ENCODE measurements at regions not wholly inside any gene's neighbourhood (a gene's known extent, or its start where the extent isn't known, plus 50 kb on each side); places are given as distances from the start of the nearest gene placed in this dataset.

DNA sequence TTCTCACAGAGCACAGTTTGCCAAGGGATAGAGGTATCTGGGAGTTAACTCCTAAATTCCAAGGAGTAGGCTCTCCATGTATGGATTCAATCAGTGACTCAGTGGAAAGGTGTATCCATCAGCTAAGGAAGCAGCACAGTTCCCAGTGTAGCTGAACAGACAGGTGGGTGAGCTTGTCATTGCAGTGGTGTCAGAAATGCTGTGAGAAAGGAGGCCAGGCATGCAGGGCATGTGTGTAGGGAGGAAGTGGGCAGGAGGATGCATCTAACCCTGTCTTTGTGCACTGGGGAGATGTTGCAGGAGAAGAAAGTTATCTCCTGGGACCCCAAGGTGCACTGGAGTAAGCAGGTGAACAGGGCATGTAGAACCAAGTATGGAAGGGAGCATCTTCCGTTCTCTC lies 539.0 kb downstream of the VRK1 start:
- H3K9me3 ChIP-seq (ENCODE audit: control insufficient read depth, low read length): no peaks in the 10 kb centered on the region
- H3K27me3 ChIP-seq (ENCODE audit: control insufficient read depth, insufficient read depth): no peaks in the 10 kb centered on the region
- no peaks in the 10 kb centered on the region for H3K4me1 ChIP-seq (ENCODE audit: control insufficient read depth, insufficient read depth, low read length)
- DNase-seq (no peak), ATAC-seq (no peak)
- 96% methylated on average over 1 of the region's 1 CpG for WGBS
- intact Hi-C loops (cut with DNase I): no loop called here
- no peak overlapping the region for H3K4me3 ChIP-seq (ENCODE audit: low read length)
- no peak overlapping the region for H3K27ac ChIP-seq (ENCODE audit: low read length)

DNA sequence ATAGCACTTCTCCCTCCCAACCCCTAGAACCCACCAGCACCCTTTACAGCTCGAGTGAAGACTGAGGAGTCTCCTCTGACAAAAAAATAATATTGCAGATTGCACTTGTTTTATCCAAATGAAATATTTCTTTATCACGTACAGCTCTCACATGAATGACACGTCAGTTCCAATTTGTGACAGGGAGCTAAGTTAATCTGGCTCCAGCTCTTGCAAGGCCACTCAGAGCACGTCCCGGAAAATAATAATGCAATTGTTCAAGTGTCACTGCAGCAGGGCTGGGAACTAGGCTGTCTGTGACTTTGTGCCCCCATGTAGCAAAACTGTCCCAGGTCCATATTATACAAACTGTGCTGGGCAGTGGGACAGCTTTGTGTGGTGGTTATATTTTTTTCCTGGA lies 539.6 kb downstream of the VRK1 start:
- 55% methylated on average over 5 of the region's 5 CpGs for WGBS
- H3K9me3 ChIP-seq (ENCODE audit: control insufficient read depth, low read length): no peaks in the 10 kb centered on the region
- intact Hi-C loops (cut with DNase I): no loop called here
- ATAC-seq (no peak), DNase-seq (no peak)
- H3K27me3 ChIP-seq (ENCODE audit: control insufficient read depth, insufficient read depth): no peaks in the 10 kb centered on the region
- H3K4me3 ChIP-seq (ENCODE audit: low read length): no peak overlapping the region
- H3K27ac ChIP-seq (ENCODE audit: low read length): no peak overlapping the region
- no peaks in the 10 kb centered on the region for H3K4me1 ChIP-seq (ENCODE audit: control insufficient read depth, insufficient read depth, low read length)

DNA sequence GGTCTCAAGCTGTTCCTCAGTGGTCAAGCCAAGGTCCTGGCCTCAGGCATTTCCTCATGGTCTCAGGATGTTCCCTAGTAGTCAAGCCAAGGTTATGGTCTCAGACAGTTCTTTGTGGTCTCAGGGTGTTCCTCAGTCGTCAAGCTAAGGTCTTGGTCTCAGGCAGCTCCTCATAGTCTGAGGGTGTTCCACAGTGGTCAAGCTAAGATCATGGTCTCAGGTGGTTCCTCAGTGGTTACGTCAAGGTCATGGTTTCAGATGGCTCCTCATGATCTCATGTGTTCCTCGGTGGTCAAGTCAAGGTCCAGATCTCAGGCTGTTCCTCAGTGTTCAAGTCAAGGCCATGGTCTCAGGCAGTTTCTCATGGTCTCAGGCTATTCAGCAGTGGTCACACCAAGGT lies 540.1 kb downstream of the VRK1 start:
- no peak overlapping the region for H3K27ac ChIP-seq (ENCODE audit: low read length)
- no peaks in the 10 kb centered on the region for H3K9me3 ChIP-seq (ENCODE audit: control insufficient read depth, low read length)
- no peaks in the 10 kb centered on the region for H3K4me1 ChIP-seq (ENCODE audit: control insufficient read depth, insufficient read depth, low read length)
- no peak overlapping the region for H3K4me3 ChIP-seq (ENCODE audit: low read length)
- 79% methylated on average over 3 of the region's 3 CpGs for WGBS
- intact Hi-C loops (cut with DNase I): no loop called here
- ATAC-seq: no peak
- DNase-seq: no peak
- no peaks in the 10 kb centered on the region for H3K27me3 ChIP-seq (ENCODE audit: control insufficient read depth, insufficient read depth)

DNA sequence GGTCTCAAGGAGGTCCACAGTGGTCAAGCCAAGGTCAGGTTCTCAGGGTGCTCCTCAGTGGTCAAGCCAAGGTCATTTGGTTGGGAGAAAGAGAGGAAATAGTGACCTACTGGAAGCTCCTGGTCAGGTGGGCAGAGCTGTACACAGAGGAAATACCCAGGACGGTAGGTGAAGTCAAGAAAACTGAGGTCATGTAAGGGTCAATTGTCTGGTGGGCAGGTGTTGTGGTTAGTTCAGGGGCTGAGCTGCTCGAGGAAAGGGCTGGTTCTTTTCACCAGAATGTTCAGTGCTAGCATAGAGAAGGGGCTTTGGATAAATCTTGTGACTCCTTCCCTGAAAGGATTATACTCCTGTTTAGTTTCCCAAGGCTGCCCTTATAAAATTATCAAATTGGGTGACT lies 540.5 kb downstream of the VRK1 start:
- Histone ChIP-seq H3K27ac (ENCODE audit: low read length) (no peak overlapping the region), H3K9me3 (ENCODE audit: control insufficient read depth, low read length) (no peaks in the 10 kb centered on the region), H3K4me3 (ENCODE audit: low read length) (no peak overlapping the region), H3K4me1 (ENCODE audit: control insufficient read depth, insufficient read depth, low read length) (no peaks in the 10 kb centered on the region), H3K27me3 (ENCODE audit: control insufficient read depth, insufficient read depth) (no peaks in the 10 kb centered on the region)
- no peak for ATAC-seq
- DNase-seq: no peak
- 60% methylated on average over 2 of the region's 2 CpGs for WGBS
- intact Hi-C loops (cut with DNase I): no loop called here

DNA sequence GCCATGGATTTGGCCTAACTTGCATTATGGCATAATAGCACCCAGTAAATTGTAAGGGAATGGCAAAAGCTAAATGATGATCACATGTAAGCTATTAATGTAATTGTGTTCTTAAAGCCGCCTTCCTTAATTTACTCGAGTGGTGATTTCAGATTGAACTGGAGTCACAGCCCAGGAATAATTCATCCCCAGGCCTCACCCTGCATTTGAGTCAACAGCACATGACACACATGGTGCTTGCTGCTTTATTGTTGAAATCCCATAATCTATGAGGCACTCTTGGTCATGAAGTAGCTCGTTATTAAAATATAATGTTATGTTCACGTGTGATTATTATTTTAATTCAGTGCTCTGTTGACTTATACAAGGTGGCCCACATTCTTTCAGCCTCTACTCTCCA lies 547.5 kb downstream of the VRK1 start:
- no peaks in the 10 kb centered on the region for H3K27me3 ChIP-seq (ENCODE audit: control insufficient read depth, insufficient read depth)
- H3K4me1 ChIP-seq (ENCODE audit: control insufficient read depth, insufficient read depth, low read length): no peaks in the 10 kb centered on the region
- WGBS: 88% methylated on average over 4 of the region's 4 CpGs
- no peak overlapping the region for H3K27ac ChIP-seq (ENCODE audit: low read length)
- ATAC-seq (no peak), DNase-seq (no peak)
- H3K9me3 ChIP-seq (ENCODE audit: control insufficient read depth, low read length): no peaks in the 10 kb centered on the region
- intact Hi-C loops (cut with DNase I): no loop called here
- H3K4me3 ChIP-seq (ENCODE audit: low read length): no peak overlapping the region

DNA sequence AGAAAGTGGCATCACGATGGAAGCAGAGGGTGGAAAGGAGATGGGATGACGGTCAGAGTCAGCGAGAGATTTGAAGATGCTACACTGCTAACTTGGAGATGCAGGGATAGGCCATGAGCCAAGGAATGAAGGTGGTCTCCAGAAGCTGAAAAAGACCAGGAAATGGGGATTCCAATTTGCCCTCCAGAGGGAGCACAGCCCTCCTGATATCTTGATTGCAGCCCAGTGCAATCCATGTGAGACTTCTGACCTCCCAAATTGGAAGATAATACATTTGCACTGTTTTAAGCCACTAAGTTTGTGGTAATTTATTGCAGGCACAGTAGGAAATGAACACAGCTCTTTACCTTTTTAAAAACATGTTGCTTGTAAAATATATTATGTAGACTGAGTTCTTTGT lies 549.5 kb downstream of the VRK1 start:
- Histone ChIP-seq H3K4me1 (ENCODE audit: control insufficient read depth, insufficient read depth, low read length) (no peaks in the 10 kb centered on the region), H3K4me3 (ENCODE audit: low read length) (no peak overlapping the region), H3K27me3 (ENCODE audit: control insufficient read depth, insufficient read depth) (no peaks in the 10 kb centered on the region), H3K27ac (ENCODE audit: low read length) (no peak overlapping the region), H3K9me3 (ENCODE audit: control insufficient read depth, low read length) (no peaks in the 10 kb centered on the region)
- no peak for ATAC-seq
- WGBS: 91% methylated on average over 3 of the region's 3 CpGs
- DNase-seq: no peak
- intact Hi-C loops (cut with DNase I): no loop called here

DNA sequence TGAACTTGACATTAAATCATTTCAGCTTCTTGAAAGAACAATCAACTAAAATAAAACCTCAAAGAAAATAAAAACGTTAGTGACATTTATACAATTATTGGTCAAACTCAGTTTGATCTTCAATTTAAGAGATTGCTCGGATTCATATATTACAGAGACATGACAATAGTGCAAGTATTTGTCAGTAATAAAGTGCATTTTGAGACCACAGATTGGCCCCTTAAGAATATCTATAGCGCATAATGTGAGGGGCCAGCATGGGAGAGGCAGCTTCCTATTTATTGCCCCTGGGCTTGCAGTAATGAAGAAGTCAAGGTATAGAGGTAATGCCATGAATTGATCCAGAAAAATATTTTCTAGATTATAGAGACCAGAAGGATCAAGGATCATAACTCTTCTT lies 552.3 kb downstream of the VRK1 start:
- H3K27me3 ChIP-seq (ENCODE audit: control insufficient read depth, insufficient read depth): no peaks in the 10 kb centered on the region
- WGBS: 47% methylated on average over 3 of the region's 3 CpGs
- H3K9me3 ChIP-seq (ENCODE audit: control insufficient read depth, low read length): no peaks in the 10 kb centered on the region
- H3K27ac ChIP-seq (ENCODE audit: low read length): no peak overlapping the region
- H3K4me1 ChIP-seq (ENCODE audit: control insufficient read depth, insufficient read depth, low read length): no peaks in the 10 kb centered on the region
- ATAC-seq (no peak), DNase-seq (no peak)
- H3K4me3 ChIP-seq (ENCODE audit: low read length): no peak overlapping the region
- intact Hi-C loops (cut with DNase I): no loop called here

DNA sequence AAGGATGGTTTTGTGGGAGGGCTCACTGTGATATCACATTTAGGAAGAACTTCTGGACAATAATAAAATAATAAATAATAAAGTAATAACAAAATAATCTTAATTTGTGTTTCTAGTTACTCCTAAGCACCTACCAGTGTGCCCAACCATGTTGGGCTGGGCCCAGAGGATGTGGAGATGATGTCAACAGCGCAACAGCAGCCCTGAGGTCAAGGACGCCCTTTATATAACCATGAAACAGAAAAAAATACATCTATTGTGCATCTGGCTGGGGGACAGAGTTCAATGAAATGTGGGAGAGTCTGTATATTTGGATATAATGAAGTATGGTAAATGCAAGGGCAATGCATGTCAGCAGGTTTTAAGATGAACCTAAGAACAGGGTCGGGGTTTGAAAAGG lies 552.8 kb downstream of the VRK1 start:
- Histone ChIP-seq H3K27ac (ENCODE audit: low read length) (no peak overlapping the region), H3K4me3 (ENCODE audit: low read length) (no peak overlapping the region), H3K9me3 (ENCODE audit: control insufficient read depth, low read length) (no peaks in the 10 kb centered on the region), H3K4me1 (ENCODE audit: control insufficient read depth, insufficient read depth, low read length) (no peaks in the 10 kb centered on the region), H3K27me3 (ENCODE audit: control insufficient read depth, insufficient read depth) (no peaks in the 10 kb centered on the region)
- WGBS: 82% methylated on average over 3 of the region's 3 CpGs
- intact Hi-C loops (cut with DNase I): no loop called here
- DNase-seq (no peak), ATAC-seq (no peak)

DNA sequence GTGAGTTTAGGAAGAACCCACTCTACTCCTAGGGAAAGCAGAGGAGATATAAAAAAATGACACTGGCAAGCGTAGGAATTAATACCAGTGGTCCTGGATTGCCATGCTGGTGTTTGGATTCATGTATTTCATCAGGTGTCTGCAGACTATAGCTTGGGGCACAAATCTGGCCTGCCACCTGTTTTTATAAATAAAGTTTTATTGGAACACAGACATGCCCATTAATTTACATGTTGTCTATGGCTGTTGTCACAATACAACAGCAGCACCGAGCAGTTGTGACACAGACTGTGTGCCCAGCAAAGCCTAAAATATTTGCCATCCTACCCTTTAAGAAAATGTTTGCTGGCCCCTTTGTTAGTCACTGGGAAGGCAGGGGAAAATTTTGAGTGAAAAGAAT lies 553.2 kb downstream of the VRK1 start:
- WGBS: 87% methylated on average over 2 of the region's 2 CpGs
- DNase-seq (no peak), ATAC-seq (no peak)
- no peaks in the 10 kb centered on the region for H3K4me1 ChIP-seq (ENCODE audit: control insufficient read depth, insufficient read depth, low read length)
- H3K9me3 ChIP-seq (ENCODE audit: control insufficient read depth, low read length): no peaks in the 10 kb centered on the region
- no peak overlapping the region for H3K27ac ChIP-seq (ENCODE audit: low read length)
- no peaks in the 10 kb centered on the region for H3K27me3 ChIP-seq (ENCODE audit: control insufficient read depth, insufficient read depth)
- H3K4me3 ChIP-seq (ENCODE audit: low read length): no peak overlapping the region
- intact Hi-C loops (cut with DNase I): no loop called here

DNA sequence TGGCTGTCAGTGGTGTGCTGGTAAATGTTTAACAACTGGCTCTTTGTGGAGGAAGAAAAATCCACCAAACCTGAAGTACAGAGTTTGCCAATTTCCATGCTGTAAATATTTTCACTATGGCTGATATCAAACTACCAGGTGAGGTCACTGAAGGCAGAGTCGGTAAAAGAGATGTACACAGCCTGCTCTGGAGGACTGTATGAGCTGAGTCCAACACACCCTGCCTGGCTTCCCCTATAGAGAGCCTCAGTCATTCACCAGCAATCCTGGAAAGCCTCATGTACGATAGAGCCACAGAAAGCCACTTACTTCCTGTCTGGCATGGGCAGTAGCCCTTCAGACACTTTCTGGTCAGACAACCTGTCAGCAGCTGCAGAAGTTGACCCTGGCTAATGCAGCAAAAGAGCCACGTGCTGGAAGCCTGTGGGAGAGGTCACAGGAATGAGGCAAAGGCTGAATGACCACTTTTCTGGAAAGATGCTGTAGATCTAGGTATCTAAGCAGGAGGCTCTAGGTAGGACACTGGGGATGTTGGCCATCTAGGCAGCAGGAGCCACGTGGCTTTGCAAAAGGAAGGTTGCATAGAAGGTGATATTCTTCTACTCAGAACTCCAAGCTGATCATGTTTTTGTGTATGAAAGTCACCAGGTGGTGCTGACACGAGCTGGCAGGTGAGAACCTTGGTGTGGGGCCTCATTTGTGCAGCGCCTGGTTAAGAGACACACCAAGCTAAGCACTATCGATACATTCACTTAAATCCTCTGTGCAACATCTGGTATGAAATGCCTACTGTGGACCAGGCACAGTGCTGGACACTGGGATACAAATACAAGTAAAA lies 553.9 kb downstream of the VRK1 start:
- 57% methylated on average over 7 of the region's 7 CpGs for WGBS
- H3K4me1 ChIP-seq (ENCODE audit: control insufficient read depth, insufficient read depth, low read length): no peaks in the 10 kb centered on the region
- no peak overlapping the region for H3K27ac ChIP-seq (ENCODE audit: low read length)
- H3K4me3 ChIP-seq (ENCODE audit: low read length): no peak overlapping the region
- DNase-seq: no peak
- H3K27me3 ChIP-seq (ENCODE audit: control insufficient read depth, insufficient read depth): no peaks in the 10 kb centered on the region
- ATAC-seq: no peak
- H3K9me3 ChIP-seq (ENCODE audit: control insufficient read depth, low read length): no peaks in the 10 kb centered on the region
- intact Hi-C loops (cut with DNase I): no loop called here

DNA sequence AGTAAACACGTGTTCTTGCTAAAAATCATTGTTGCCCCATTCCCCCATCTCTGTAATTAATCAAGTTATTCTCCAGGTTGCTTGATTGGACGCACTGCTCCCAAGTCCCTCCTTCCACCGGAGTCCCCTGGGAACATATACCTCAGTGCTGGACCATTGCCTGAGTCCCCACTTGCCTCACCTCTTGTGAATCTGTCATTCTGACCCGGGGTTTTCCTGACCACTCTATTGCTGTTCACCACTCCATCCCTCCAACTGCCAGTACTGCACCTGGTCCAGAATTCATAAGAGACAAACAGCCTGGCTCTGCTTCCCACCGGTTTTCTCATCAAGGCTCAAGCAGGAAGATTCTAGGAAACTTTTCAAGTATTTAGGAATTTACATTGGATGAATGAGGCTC lies 555.9 kb downstream of the VRK1 start:
- no peaks in the 10 kb centered on the region for H3K9me3 ChIP-seq (ENCODE audit: control insufficient read depth, low read length)
- DNase-seq (no peak), ATAC-seq (no peak)
- no peak overlapping the region for H3K4me3 ChIP-seq (ENCODE audit: low read length)
- intact Hi-C loops (cut with DNase I): no loop called here
- no peaks in the 10 kb centered on the region for H3K27me3 ChIP-seq (ENCODE audit: control insufficient read depth, insufficient read depth)
- WGBS: 84% methylated on average over 5 of the region's 5 CpGs
- no peak overlapping the region for H3K27ac ChIP-seq (ENCODE audit: low read length)
- no peaks in the 10 kb centered on the region for H3K4me1 ChIP-seq (ENCODE audit: control insufficient read depth, insufficient read depth, low read length)
